Activated T-cell treated with anti-CD3 and anti-CD28 coated beads, Interleukin-2, amount 50 U/mL, for 4 hours (primary cell): ENCODE measurements at regions not wholly inside any gene's neighbourhood (a gene's known extent, or its start where the extent isn't known, plus 50 kb on each side); places are given as distances from the start of the nearest gene placed in this dataset.

ENCODE experiments used
- ATAC-seq, 2 donors: fragments of 200-7000 bp; cut with Tn5 transposase; one replicate each; pipeline ENCODE4 v1.10.0; 2021
- DNase-seq: peaks from one replicate; pipeline ENCODE4 v3.0.0-alpha.2; 2020
- H3K27me3 Mint-ChIP-seq: one replicate; pipeline ENCODE4 v1.8.0; 2021; ENCODE audit warnings: low read depth, mixed read lengths
- H3K36me3 Mint-ChIP-seq: one replicate; pipeline ENCODE4 v1.8.0; 2022; ENCODE audit warnings: mixed read lengths; ENCODE audit not compliant: insufficient read depth
- H3K4me1 Mint-ChIP-seq: one replicate; pipeline ENCODE4 v1.8.0; 2021; ENCODE audit warnings: low read depth, mixed read lengths
- H3K4me3 Mint-ChIP-seq: one replicate; pipeline ENCODE4 v1.8.0; 2021; ENCODE audit warnings: mild to moderate bottlenecking, moderate library complexity, mixed read lengths
- H3K9me3 Mint-ChIP-seq: one replicate; pipeline ENCODE4 v1.8.0; 2021; ENCODE audit warnings: mixed read lengths

DNA sequence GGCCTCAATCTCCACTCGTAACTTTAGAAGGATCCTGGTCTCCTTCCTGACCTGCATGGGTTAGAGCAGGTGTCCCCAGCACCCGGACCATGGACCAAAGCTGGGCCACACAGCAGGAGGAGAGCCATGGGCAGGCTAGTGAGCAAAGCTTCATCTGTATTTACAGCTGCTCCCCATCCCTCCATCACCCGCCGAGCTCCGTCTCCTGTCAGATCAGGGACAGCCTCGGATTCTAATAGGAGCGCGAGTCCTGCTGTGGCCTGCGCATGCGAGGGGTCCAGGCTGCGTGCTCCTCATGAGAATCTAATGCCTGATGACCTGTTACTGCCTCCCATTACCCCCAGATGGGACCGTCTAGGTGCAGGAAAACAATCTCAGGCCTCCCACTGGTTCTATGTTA lies 297.7 kb upstream of the SALL3 start:
- H3K4me3 Mint-ChIP-seq = no peak overlapping the region
- H3K9me3 Mint-ChIP-seq = no peaks in the 10 kb centered on the region
- no peaks in the 10 kb centered on the region for H3K36me3 Mint-ChIP-seq
- H3K27me3 Mint-ChIP-seq = peaks cover 4% of the 10 kb centered on the region
- DNase-seq (no peak), ATAC-seq (no peak)
- peaks cover 2% of the 10 kb centered on the region for H3K4me1 Mint-ChIP-seq

DNA sequence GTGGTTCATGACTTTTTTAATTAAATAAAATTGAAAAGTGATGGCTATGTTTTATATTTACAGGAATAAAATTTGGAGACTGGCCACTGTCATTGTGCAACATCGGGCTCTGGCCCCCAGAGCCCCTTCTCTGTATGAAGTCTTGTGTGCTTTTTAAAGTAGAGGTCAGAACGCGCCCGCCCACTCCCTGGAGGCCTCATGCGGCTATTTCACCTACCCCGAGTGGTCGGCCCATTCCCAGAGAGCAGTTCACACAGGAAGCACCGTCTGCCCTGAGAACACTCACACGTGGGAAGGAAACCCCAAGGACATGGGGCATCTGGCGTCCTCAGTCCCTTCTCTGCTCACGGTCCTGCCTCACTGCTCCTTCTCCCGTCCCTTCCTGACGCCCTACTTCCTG lies 296.9 kb upstream of the SALL3 start:
- H3K9me3 Mint-ChIP-seq = no peaks in the 10 kb centered on the region
- peaks cover 4% of the 10 kb centered on the region for H3K27me3 Mint-ChIP-seq
- no peaks in the 10 kb centered on the region for H3K36me3 Mint-ChIP-seq
- ATAC-seq (no peak), DNase-seq (no peak)
- no peak overlapping the region for H3K4me3 Mint-ChIP-seq
- peaks cover 2% of the 10 kb centered on the region for H3K4me1 Mint-ChIP-seq

DNA sequence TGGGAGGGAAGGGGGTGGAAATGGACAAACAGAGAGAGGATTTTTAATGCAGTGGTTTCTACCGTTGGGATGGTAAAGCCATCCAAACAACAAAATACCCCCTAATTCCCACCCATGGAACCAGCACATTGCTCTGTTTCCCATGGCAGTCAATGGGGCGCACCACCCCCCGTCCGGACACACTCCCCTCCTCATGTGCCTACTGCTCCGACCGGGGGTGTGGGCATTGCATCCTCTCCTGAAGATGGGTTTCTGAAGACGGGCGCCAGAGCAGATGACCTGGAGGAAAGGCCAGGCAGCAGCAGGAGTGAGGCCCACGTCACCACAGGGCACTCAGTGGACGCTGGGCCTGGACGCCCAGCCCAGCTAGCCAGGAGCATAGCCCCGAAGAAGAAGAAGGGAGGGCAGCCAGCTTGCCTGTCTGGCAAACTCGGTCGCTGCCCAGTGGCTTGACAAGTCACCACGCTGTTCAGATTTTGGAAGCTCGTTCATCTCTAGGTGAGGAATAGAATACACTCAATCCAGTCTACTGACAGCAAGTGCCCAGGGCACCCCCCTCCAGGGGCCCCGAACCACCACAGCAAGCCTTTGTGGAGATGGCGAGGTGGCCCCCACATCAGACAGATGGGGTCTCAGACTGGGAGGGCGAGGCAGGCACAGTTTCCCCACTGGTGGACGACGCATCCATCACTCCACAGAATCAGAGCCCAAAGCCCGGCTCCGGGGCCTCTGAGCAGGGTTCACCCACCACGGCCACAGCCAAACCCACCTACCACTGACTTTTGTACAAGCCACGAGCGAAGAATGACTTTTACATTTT lies 296.2 kb upstream of the SALL3 start:
- ATAC-seq = no peak
- peaks cover 1% of the 10 kb centered on the region for H3K4me1 Mint-ChIP-seq

DNA sequence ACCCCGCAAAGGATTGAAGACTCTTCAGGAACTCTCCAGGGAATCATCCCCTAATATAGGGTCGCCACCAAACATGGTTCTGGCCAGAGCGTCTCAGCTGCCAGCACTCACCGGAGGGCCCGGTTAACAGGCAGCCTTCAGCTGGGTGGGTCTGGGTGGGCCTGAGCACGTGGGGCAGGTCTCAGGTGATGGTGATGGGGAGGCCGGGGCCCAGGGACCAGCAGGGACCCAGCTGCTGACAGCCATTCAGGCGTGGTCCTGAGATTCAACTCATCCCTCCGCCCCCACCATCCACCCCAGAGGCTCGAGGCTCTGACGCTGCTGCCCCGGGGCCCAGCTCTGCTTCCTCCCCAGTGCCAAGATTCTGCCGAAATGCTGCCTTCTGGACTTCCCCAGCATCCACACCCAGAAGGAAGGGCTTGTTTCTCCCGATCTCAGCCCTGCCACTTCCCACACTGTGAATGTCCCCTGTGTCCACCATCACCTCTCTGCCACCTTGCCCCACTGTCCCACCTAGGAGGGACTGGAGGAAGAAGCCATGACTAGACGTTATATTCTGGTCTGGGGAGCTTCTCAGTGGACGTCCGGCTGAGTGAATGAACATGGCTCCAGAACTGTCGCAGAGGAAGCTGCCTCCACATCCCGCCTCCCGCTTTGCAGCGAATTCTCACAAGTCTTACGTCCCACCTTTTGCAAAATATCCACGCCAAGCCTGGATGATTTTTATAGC lies 294.2 kb upstream of the SALL3 start:
- H3K4me3 Mint-ChIP-seq = no peak overlapping the region
- no peaks in the 10 kb centered on the region for H3K9me3 Mint-ChIP-seq
- no peak for ATAC-seq
- H3K36me3 Mint-ChIP-seq = no peaks in the 10 kb centered on the region
- DNase-seq = no peak
- H3K27me3 Mint-ChIP-seq = peaks cover 4% of the 10 kb centered on the region
- H3K4me1 Mint-ChIP-seq = no peaks in the 10 kb centered on the region

More for the DNA sequence above, 296.2 kb upstream of the SALL3 start:
- no peak for DNase-seq
- Mint-ChIP-seq H3K36me3 (no peaks in the 10 kb centered on the region), H3K9me3 (no peaks in the 10 kb centered on the region), H3K27me3 (peaks cover 4% of the 10 kb centered on the region), H3K4me3 (no peak overlapping the region)

DNA sequence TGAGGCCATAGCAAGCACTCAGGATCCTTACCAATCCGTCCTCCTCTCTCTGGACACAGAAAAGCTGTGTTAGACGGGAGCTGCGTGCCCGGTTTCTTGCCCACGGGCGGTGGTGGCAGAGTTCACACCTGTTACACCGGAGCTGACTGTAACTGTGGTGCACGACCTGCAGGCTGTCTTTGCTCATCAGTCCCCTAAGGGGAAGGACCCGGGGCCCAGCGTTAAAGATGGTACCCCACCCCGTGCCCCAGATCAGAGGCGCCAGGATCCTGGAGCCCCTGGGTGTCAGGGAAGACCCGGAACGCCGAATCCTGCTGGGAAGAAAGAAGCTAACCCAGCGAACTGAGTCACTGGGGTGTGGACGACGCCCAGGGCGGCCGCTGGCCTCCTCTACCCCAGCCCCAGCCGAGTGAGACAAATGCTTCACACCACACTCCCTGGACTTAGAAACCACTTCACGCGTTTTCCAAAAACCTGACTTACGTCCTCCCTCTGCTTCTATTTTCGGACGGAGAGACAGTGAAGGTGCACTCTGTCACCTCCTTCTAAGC lies 293.6 kb upstream of the SALL3 start:
- ATAC-seq (no peak), DNase-seq (no peak)
- Mint-ChIP-seq H3K4me1 (no peaks in the 10 kb centered on the region), H3K4me3 (no peak overlapping the region), H3K36me3 (no peaks in the 10 kb centered on the region), H3K9me3 (no peaks in the 10 kb centered on the region), H3K27me3 (peaks cover 1% of the 10 kb centered on the region)

DNA sequence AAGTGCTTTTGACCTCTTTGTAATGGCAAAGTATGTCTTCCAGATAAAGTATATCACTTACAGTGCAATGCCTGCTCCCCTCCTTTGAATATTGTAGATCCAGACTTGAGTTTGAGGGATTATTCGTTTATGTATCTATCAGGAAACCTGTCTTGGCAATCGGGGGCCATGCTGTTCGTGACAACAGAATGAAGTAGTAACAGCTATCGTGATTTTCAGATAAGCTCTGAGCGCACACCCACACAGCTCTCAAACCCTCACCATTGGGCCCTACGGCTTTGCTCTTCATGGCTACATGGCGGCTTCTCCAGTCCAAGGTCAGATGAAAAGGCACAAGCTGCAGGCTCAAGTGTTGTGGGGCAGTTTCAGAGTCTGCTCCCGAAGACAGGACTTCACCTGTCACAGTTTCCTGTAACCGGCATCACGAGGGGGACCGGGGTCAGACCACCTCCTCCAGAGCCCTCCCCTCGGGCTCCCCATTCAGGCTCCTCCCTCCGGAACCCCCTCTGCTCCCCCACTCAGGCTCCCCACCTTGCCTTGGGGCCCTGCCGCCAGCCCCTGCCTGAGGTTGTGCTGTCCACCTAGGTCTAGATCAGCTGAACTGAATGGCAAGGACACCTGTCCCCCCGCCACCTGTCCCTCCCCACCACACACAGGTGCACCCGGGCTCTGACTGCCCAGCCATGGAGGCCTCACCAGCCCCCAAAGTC lies 292.5 kb upstream of the SALL3 start:
- Mint-ChIP-seq H3K27me3 (no peaks in the 10 kb centered on the region), H3K4me1 (no peaks in the 10 kb centered on the region), H3K9me3 (no peaks in the 10 kb centered on the region), H3K4me3 (no peak overlapping the region), H3K36me3 (no peaks in the 10 kb centered on the region)
- ATAC-seq (no peak), DNase-seq (no peak)

DNA sequence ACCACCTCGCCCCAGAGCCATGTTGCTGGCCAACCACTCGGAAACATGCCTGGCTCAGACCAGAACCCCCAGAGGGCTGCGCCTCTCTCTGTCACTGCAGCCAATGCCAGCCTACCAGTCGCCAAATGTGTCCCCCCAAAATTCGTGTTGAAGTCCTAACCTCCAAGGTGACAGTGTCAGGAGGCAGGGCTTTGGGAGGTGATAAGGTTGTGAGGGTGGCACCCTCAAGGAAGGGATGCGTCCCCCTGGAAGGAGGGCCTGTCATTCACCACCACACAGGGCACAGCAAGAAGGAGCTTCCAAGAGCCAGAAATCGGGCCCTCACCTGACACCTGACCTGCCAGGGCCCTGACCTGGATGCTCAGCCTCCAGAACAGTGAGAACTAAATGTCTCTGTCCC lies 291.9 kb upstream of the SALL3 start:
- H3K4me1 Mint-ChIP-seq = no peaks in the 10 kb centered on the region
- H3K27me3 Mint-ChIP-seq = no peaks in the 10 kb centered on the region
- H3K9me3 Mint-ChIP-seq = no peaks in the 10 kb centered on the region
- no peak overlapping the region for H3K4me3 Mint-ChIP-seq
- no peaks in the 10 kb centered on the region for H3K36me3 Mint-ChIP-seq
- ATAC-seq (no peak), DNase-seq (no peak)

DNA sequence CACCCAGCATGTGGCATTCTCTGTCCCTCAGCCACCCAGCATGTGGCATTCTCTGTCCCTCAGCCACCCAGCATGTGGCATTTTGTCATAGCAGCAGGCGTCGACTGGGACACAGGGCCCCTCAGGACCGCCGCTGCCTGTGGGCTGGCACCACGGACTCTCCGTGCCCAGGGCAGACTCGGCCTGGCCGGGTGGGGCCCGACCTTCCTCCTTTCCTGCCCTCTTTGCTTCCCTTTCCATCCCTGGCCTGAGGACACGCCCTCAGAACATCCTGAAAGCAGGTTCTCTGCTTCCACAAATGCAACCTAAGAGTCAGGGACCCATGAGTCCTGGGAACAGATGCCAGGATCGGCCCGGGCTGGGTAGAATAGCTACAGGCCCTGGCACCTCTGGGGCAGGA lies 291.4 kb upstream of the SALL3 start:
- Mint-ChIP-seq H3K9me3 (no peaks in the 10 kb centered on the region), H3K4me3 (no peak overlapping the region), H3K27me3 (no peaks in the 10 kb centered on the region), H3K36me3 (no peaks in the 10 kb centered on the region), H3K4me1 (no peaks in the 10 kb centered on the region)
- no peak for ATAC-seq
- DNase-seq = no peak

DNA sequence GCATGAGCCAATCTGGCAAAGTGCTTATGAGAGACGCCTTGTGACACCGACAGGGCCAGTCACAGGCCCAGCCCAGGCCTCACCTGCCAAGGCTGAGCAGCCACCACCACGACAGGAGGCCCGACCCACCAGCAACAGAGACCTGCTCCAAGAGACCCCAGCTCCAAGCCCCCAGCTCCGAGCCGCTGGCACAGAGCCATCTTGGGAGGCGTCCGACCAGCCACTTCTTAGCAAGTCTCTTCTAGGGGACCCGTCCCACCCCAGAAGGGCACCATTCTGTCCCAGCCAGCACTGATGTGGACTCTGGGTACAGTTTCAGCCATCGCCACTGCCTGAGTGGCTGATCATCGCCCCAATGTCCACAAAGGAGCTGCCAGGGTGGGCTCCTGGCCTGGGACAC lies 290.7 kb upstream of the SALL3 start:
- ATAC-seq (no peak), DNase-seq (no peak)
- Mint-ChIP-seq H3K27me3 (no peaks in the 10 kb centered on the region), H3K4me1 (no peaks in the 10 kb centered on the region), H3K9me3 (no peaks in the 10 kb centered on the region), H3K4me3 (no peak overlapping the region), H3K36me3 (no peaks in the 10 kb centered on the region)

DNA sequence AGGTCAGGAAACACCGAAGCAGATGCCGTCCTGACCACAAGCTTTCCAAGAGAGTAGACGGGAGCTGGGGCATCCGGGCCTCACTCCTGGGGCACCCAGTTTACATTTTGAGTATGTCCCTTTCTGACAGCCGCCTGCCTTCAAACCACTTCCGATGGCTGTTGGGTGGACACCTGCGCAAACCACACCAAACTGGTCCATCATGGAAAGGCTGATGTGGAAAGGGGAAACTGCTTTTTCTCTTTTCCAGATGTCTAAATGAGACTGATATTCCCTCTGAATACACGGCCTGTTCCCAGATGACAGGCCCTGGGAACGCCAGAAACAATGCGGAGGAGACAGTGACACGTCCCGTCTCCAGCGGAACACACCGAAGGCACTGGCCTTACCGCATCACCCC lies 290.0 kb upstream of the SALL3 start:
- Mint-ChIP-seq H3K4me1 (no peaks in the 10 kb centered on the region), H3K36me3 (no peaks in the 10 kb centered on the region), H3K4me3 (no peak overlapping the region), H3K27me3 (no peaks in the 10 kb centered on the region), H3K9me3 (no peaks in the 10 kb centered on the region)
- no peak for DNase-seq
- no peak for ATAC-seq

DNA sequence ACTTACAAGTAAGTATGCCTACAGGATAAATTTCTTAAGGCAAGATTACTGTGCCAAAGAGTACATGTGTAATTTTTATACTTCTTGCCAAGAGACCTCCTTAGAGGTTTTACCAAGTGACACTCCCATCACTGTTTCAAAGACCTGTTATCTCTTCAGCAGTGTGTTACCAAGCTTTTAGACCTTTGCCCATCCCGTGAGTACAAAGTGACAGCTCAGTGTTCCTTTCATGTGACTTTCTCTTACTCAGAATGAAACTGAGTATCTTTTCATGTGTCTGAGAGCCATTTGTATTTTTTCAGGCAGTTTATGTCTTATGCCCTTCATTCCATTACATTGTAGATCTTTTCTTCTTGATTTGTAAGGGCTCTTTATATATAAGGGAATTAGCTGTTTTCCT lies 287.5 kb upstream of the SALL3 start:
- Mint-ChIP-seq H3K36me3 (no peaks in the 10 kb centered on the region), H3K4me1 (no peaks in the 10 kb centered on the region), H3K9me3 (no peaks in the 10 kb centered on the region), H3K4me3 (no peak overlapping the region), H3K27me3 (no peaks in the 10 kb centered on the region)
- DNase-seq (no peak), ATAC-seq (peak in 1 of 2 donors; percentile 74)

DNA sequence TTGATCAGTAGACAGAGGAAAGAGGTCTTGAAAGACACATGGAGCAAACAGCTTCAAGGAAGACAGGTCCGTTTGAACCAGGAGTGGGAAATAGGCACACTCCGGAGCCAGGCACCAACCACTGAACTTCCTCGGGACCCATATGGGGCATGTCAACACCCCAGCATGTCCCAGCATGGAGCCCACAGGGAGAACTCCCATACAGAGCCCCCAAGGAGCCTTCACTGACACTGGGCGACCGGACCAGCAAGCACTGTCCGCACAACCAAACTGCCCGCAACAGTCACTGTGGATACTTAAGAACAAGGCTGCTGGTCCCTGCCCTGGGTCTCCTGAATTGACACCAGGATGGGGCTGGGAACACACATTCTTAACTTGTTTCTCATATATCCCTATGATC lies 286.2 kb upstream of the SALL3 start:
- DNase-seq = no peak
- no peaks in the 10 kb centered on the region for H3K9me3 Mint-ChIP-seq
- no peak overlapping the region for H3K4me3 Mint-ChIP-seq
- H3K27me3 Mint-ChIP-seq = no peaks in the 10 kb centered on the region
- no peak for ATAC-seq
- H3K4me1 Mint-ChIP-seq = no peaks in the 10 kb centered on the region
- H3K36me3 Mint-ChIP-seq = no peaks in the 10 kb centered on the region

DNA sequence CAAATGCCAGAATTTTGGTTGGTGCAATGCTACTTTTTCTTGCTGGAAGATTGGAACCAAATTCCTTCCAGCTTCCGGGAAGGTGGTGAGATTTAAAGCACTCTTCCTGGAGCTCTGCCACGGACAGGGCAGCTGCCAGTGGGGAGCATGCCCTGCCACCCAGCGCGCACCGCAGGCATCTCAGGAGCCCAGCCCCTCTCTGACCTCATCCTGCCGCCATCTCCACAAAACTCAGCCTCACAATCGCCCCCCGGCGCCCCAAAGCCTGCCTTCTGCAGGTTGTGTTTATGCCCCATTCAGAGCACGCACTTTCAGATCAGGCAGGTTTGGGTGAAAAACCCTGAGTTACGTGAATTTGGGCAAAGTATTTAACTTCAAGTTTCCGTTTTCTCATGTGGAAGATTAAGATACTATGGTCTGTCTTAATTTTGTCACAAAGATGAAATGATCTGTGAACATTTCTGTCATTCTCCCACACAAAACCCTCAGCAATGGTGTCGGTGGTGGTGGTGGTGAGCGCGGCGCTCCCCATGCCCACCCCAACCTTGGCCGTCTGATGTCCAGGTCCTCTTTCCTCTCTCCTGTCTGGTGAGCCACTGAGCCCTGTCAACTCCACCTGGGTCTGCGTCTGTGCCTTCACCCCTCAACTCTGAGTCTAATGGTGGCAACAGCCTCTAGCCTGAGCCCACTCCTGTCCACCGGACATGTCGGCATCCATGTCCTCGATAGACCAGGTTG lies 282.8 kb upstream of the SALL3 start:
- DNase-seq = no peak
- Mint-ChIP-seq H3K27me3 (no peaks in the 10 kb centered on the region), H3K4me3 (no peak overlapping the region), H3K36me3 (no peaks in the 10 kb centered on the region), H3K9me3 (no peaks in the 10 kb centered on the region), H3K4me1 (no peaks in the 10 kb centered on the region)
- no peak for ATAC-seq

DNA sequence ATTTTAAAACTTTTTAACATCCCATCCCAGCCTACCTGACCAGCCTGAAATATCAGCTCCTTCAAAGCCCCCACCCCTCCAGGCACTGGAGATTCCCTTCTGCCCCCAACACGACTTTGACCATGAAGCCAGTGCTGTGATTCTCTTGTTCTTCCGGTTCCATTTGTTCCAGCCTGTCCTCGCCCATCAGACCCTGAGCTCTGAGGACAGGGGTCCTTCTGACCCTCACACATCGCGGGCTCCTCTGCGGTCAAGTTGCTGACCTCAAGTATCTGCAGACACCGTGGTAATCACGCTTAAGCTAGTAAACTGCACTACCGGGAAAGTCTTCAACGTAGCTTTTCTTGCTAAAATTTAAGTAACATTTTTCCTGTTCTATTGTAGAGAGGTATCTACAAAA lies 282.2 kb upstream of the SALL3 start:
- Mint-ChIP-seq H3K9me3 (no peaks in the 10 kb centered on the region), H3K36me3 (no peaks in the 10 kb centered on the region), H3K4me1 (no peaks in the 10 kb centered on the region), H3K27me3 (no peaks in the 10 kb centered on the region), H3K4me3 (no peak overlapping the region)
- no peak for ATAC-seq
- DNase-seq = no peak
